Fibroblast of skin of back (primary cell): ENCODE measurements at regions not wholly inside any gene's neighbourhood (a gene's known extent, or its start where the extent isn't known, plus 50 kb on each side); places are given as distances from the start of the nearest gene placed in this dataset.
"Not testable (repeated sequence)": the region's sequence is repeated elsewhere in the genome, so short reads cannot be mapped to it uniquely, and the experiment has no call there.

Experiments used
- DNase-seq: peaks from one replicate; pipeline ENCODE4 v3.0.0-alpha.2; 2013

GRCh38 chr6:16822975-16823717 lies 61.9 kb upstream of the ATXN1 start:
- DNase-seq: no peak

DNA sequence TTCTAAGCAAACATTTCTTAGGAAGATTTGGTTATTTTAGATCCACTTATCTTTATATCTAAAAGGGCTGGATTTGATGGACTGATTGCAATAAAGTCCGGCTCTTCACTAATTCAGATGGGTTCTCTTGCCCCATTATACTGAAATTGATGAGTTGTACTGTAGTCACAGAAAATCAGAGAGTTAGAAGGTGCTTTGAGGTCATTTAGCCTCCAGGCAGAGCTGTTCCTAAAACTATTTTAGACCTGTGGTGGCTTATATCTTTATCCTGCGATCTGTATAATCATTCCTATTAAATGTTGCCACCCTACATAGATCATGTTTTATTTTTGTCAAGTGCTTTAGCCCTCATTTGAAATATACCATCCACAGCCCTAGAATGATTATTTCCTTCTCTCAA lies 61.3 kb upstream of the ATXN1 start:
- no peak for DNase-seq

- DNase-seq: no peak
Observed at GRCh38 chr6:16821834-16822264, 60.6 kb upstream of the ATXN1 start.

DNA sequence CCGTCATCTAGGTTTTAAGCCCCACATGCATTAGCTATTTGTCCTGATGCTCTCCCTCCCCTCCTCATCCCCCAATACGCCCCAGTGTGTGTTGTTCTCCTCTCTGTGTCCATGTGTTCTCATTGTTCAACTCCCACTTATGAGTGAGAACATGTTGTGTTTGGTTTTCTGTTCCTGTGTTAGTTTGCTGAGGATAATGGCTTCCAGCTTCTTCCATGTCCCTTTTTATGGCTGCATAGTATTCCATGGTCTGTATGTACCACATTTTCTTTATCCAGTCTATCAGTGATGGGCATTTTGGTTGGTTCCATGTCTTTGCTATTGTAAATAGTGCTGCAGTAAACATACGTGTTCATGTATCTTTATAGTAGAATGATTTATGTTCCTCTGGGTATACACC lies 59.0 kb upstream of the ATXN1 start:
- not testable (repeated sequence) for DNase-seq

GRCh38 chr6:16819752-16820151 lies 58.5 kb upstream of the ATXN1 start:
- DNase-seq: peak; percentile 19

DNA sequence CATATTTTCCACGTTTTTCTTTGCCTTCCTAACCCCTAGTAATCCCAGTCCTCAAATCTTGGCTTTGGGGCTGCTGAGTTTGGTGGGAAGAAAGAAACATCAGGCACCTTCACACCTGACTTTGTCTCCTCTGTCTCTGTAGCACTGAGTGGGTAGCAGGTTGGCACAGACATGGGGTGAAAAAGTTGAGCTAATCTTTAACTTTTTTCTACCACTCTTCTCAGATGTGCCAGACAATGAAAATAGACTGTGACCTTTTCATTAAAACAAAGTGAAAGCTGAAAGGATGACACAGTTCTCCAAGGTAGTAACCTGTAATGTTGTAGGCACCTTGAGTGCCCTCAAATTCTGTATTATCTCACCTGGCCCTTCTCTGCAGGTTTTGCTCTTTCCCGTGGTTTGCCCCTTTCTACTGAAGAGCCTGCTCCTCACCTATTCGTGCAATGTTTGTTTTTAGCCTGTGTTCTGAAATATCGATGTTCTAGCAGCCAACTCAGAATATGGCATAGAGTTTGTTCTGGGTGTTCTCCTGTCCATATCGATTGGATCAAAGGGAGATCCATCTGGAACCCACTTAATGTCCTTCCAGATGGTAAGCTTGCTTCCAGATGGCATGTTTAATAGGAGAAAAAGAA lies 57.8 kb upstream of the ATXN1 start:
- no peak for DNase-seq

DNA sequence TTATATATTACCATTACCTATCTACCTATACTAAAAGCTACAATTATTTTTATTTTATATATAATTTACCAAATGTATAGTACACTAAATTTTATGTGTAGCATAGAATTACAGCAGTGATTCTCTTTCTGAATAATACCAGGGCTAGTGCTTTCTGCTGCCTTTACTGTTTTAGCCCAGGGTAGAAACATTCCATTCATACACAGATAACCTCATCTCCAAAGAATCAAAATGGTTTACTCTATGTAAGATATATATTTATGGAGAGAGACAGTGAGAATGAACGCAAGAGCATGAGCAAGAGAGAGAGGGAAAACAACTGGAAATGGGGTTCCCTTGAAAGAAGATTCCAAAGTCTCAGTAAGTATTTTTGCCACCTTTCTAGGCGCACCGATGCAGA lies 56.3 kb upstream of the ATXN1 start:
- DNase-seq: no peak

DNA sequence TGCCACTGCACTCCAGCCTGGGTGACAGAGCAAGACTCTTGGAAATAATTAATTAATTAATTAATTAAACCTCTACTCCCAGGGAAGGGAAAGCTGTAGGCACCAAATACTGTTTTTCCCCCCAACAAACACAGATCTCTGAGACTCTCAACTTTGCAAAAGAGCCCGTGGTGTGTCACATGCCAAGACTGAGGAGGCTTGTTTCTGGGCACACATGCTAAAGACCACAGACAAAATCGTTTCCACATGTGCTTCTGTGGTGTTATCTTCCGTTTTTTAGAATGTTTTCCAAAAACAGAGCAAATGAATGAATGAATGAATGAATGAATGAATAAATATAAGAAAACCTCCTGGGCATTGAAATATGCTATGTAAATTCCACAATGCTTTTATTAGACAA lies 55.6 kb upstream of the ATXN1 start:
- no peak for DNase-seq

- no peak for DNase-seq
Observed at GRCh38 chr6:16812993-16813392, 51.7 kb upstream of the ATXN1 start.

DNA sequence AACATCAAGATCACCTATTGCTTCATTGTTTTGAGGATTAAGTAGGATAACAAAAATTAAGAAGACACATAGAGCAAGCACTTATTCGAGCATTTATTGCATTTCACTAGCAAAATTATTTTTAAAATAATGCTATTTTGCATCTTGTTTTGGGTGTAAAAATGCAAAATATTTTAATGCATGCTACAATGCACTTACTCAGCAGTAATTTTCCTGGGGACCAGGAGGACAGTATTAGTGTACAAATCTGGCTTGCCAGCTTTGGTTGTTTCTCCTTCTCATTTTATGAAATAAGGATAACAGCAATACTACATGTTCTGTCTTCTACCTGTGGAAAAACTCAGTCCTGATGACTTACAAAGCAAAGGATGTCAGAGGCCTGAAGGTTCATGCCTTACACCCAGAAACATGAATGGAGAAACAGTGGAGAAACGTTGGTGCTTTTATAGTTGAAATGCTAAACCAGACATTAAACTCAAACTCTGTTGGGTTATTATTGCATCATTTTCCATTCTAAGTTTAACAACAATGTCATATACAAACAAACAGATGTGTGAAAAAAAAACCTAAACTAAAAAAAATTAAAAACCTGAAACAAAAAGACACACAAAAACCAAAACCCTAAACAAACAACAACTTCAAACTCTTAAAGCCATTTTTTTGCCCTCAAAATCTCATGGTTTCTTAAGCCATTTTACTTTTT lies 50.2 kb upstream of the ATXN1 start:
- DNase-seq: no peak
